ENCODE measurements at regions not wholly inside any gene's neighbourhood (a gene's known extent, or its start where the extent isn't known, plus 50 kb on each side); places are given as distances from the start of the nearest gene placed in this dataset.

DNA sequence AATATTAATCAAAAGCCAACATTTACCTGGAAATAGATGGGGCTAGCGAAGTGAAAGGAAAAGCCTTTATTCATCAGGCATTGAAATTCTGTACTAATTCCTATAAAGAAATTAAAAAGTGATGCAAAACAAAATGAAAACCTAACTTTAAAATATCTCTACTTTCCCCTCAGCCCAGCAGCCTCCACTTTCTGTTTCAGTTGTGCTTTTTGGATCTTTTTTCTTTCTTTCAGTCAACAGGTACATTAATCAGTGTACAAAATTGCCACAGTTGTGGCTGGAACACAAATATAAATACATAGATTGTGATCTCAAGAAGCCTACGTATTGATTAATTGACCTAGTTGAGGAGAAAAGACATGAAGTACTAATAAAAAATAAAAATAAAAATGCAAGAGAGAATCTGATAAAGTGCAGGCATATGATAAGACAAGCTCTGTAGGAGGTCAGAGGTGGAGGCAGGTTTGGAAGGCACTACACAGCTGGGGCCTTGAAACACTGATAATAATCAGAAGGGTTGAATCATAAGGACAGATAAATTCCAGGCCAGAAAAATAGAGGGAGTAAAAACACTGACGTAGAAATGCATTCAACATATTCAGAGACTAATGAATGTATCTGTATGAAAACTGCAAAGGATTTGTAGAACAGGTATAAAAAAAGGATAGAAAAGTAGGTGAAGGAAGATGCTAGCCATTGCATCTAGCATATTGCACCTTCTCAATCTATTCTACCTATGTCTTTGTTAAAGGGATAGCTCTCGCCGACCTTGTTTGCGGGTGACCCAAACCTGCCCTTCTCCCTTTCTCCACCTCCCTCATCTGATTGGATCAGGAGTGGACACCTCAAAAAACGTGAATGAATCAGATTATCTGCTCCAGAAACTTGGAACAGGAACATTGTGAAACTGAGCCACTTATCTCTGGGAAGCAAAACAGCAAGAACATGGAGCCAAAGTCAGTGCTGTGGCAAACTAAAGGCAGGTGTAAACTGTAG is 607.8 kb upstream of the ADGRL2 start:
- TF ChIP-seq, protein P1, sequence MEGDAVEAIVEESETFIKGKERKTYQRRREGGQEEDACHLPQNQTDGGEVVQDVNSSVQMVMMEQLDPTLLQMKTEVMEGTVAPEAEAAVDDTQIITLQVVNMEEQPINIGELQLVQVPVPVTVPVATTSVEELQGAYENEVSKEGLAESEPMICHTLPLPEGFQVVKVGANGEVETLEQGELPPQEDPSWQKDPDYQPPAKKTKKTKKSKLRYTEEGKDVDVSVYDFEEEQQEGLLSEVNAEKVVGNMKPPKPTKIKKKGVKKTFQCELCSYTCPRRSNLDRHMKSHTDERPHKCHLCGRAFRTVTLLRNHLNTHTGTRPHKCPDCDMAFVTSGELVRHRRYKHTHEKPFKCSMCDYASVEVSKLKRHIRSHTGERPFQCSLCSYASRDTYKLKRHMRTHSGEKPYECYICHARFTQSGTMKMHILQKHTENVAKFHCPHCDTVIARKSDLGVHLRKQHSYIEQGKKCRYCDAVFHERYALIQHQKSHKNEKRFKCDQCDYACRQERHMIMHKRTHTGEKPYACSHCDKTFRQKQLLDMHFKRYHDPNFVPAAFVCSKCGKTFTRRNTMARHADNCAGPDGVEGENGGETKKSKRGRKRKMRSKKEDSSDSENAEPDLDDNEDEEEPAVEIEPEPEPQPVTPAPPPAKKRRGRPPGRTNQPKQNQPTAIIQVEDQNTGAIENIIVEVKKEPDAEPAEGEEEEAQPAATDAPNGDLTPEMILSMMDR (IDR thresholded peaks at IDR 0.05), result no peak
- no peak for TF ChIP-seq POLR2A (IDR thresholded peaks at IDR 0.05)
- no peak for TF ChIP-seq EP300 (IDR thresholded peaks at IDR 0.05)
- no peak for TF ChIP-seq POLR2AphosphoS5 (IDR thresholded peaks at IDR 0.05)

Measured in sigmoid colon (tissue), 4 donors.